Limb (tissue), 2 donors: ENCODE measurements at regions not wholly inside any gene's neighbourhood (a gene's known extent, or its start where the extent isn't known, plus 50 kb on each side); places are given as distances from the start of the nearest gene placed in this dataset.
"Not testable (repeated sequence)": the region's sequence is repeated elsewhere in the genome, so short reads cannot be mapped to it uniquely, and the experiment has no call there.

Experiments
- DNase-seq, 2 donors: peaks; one replicate each; pipeline ENCODE4 v3.0.0-alpha.2; 2016; ENCODE audit errors: extremely low spot score in 2 of 2

DNA sequence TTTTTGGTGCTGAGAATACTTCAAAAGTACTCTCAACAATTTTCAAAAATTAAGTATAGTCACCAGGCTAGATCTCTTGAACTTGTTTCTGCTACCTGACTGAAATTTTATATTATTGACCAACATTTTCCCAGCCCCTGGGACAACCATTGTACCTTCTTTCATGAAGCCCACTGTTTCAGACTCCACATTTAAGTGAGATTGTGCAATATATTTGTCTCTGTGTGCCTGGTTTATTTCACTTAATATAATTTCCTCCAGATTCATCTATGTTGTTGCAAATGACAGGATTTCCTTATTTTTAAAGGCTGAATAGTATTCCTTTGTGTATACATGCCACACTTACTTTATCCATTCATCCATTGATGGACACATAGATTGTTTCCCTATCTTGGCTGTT, 354.2 kb upstream of the VRK2 start:
- no peak for DNase-seq

DNA sequence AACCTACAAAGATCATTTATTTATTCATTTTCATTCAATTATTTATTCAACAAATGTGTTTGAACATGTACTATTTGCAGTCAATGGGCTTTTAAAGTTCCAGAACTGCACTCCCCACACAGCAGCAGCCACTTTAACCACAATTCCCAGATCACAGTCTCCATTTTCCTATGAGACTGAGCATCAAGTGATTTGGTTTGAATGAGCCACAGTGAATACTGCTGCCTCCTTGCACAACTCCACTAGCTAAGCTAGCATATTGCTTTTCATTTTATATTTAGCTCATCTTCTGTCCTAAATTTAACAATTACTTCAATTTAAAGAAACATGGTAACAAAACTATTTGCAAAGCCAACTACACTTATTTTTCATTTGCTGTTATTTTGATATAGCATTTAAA, 353.4 kb upstream of the VRK2 start:
- no peak for DNase-seq

- DNase-seq: no peak
These were observed 352.6 kb upstream of the VRK2 start for GRCh38 chr2:57693965-57694364.

- no peak for DNase-seq
These were observed 350.6 kb upstream of the VRK2 start for GRCh38 chr2:57696016-57696415.

GRCh38 chr2:57698392-57698791, 348.2 kb upstream of the VRK2 start:
- DNase-seq: no peak

DNA sequence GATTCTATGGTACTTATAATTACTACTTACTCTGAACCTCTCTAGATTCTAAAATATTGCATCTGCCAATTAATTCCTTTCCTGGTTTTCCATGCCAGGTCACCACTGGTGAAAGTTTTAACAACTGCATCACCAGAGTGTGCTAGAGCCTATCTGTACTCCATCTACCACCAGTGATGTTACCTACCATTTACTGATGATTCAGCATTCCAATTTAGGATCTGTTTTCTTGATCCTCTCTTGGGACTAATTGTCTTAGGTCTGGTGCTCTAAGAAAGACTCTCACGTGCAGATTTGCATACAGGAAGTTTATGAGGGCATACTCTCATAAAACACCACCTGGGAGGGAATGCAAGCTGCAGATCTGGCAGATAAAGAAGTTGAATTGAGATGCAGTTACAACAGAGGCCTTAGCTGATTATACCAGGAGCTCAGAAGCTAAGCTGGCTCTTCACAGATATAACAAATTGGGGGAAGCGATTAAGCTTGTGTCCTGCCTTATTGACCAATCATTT, 347.6 kb upstream of the VRK2 start:
- no peak for DNase-seq

DNA sequence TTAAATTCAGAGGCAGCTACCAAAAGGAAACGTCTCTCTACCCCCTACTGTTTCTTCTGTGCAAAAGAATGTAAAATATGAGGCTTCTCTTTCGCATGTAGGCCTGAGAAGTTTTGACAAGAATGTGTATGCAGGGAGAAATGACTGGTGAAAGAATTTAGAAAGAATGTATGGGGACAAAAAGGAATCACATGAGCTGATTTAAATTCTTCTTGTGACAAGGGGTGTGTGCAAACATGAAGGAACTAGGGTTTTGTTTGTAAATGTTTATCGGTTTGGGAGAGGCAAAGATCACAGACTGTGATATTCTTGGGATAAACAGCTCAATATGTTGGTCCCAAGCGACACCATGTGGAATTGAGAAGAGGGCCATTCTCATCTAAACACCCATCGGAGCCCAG, 345.2 kb upstream of the VRK2 start:
- no peak for DNase-seq

- DNase-seq: no peak
These were observed 343.2 kb upstream of the VRK2 start for GRCh38 chr2:57703407-57703806.

DNA sequence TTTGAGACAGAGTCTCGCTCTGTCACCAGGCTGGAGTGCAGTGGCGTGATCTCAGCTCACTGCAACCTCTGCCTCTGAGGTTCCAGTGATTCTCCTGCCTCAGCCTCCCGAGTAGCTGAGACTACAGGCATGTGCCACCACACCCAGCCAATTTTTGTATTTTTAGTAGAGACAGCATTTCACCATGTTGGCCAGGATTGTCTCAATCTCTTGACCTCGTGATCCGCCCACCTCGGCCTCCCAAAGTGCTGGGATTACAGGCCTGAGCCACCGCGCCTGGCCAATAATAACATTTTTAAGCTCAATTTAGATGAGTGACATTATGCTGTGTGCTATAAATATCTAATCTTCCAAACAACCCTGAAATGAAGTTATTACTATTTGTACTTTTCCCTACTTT, 338.8 kb upstream of the VRK2 start:
- not testable (repeated sequence) for DNase-seq

DNA sequence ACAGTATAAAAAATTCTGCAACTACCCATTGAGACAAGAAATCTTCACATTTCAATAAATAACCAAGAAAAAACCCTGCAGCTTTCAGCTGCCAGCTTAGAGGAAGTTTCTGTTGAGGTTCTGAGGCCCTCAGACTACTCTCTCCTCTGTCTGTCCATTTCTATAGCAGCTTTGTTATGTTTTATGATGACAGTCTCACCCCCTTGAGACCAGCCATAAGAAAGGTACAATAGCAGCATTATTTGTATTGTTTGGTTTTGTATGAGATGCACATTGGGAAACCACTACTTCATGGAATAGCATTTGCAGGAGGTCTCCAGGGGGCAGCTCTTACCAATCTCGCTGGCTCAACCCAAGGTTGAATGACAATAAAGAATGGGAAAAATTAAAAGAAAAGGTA, 334.6 kb upstream of the VRK2 start:
- DNase-seq: no peak

- DNase-seq: peak; percentile 64 to 70
These were observed 325.6 kb upstream of the VRK2 start for GRCh38 chr2:57720728-57721627.

DNA sequence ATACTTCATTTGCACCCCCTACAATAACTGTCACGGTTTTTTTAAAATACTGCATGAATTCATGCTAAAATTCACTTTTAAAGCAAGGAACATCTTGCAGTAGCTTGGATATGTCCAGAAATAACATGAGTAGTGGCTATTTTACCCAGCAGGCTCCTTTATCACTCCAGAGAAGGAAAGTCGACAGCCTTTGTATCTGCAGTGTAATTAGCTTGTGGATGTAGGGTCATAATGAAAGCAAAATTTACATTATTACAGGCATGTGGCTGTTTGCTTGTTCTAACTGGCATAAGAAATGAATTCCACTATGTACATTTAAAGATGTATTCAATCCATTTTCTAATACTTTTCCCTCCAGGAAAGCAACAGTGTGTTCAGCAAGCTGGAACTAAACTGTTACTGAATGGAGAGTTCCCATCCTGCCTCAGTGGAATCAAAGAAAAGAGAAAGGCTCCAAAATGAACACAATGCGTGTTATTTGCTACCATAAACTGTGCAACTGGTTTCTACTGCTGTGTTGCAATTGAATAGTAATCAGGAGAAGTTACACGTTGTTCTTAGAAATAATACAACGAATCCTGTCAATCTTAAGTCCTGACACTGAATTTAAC, 321.2 kb upstream of the VRK2 start:
- no peak for DNase-seq

DNA sequence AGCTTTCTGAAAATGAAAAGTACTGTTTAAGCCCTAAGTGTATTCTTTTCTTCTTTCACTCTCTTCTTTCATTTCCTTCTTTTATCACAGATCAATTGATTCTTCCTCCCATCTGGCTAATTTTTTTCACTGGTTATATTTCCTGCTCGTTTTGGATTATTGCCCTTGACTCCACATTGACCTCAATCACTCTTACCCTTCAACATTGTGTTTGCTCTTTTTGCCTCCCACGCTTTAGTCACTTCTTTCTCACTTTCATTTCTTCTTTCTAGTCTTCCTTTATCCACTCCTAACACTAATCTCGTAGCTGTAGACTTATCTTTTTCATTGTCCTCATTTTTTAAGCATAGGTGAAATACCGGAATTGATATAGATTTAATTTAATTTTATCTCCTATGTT, 320.3 kb upstream of the VRK2 start:
- no peak for DNase-seq

GRCh38 chr2:57728691-57729090, 317.9 kb upstream of the VRK2 start:
- no peak for DNase-seq

DNA sequence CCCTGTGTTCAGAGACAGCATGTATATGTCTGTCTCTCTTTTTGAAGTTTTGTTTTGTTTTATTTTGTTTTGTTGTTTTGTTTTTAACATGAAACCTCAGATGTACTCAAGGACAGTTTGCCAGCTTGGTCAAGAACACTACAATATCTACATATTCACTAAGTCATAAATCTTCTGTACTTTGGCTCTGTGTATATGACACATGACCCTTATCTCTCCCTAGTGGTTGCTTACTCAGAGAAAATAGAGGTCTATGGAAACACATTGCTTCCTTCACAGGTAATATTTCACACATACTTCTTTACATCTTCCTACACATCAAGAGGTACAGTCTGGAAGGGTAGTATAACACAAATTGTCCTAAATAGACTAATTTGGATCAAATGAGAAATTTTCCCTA, 312.6 kb upstream of the VRK2 start:
- DNase-seq: no peak

GRCh38 chr2:57740891-57741290, 305.7 kb upstream of the VRK2 start:
- DNase-seq: no peak

GRCh38 chr2:57753636-57754035, 293.0 kb upstream of the VRK2 start:
- DNase-seq: no peak

- DNase-seq: no peak
These were observed 287.9 kb upstream of the VRK2 start for GRCh38 chr2:57758686-57759085.

DNA sequence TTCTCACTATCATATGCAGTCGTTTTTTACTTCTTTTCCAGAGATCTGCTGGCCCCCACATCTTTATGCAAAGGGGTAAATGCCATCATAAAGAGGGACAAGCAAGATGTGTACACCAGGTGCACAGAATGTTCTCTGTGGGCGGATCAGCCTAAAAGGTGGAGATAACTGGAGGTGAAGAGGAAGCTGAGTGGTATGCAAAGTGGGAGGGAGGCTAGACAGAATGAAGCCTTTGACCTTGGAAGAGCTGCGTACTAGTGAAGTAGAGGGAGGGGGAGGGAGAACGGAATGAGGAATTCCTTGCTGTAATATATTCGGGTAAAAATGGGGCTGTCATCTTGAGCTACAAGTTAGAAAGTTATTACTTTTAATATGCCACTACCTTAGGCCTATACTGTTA, 287.5 kb upstream of the VRK2 start:
- DNase-seq: no peak

DNA sequence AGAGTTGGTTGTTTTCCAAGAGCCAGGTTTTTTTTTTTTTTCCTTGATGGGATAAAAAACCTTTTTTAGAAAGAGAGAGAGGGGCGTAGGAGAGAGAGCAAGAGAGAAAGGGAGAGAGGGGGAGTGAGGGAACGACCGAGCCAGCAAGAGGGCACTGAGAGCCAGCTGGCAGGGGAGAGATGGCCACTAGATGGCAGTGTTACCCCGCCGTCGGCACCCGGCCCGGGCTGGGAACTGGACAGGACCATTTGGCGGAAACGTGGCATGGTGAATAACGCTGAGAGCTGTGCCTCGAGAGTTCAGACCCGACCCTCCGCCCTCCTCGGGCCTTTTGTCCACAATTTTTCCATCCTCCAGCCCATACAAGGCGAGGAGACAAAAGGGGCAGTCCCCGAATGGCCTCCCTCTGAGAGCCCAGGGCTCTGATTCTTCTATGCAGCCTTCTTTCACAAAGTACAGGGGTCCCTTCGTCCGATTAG, 286.7 kb upstream of the VRK2 start:
- peak; percentile 83 to 96 for DNase-seq

DNA sequence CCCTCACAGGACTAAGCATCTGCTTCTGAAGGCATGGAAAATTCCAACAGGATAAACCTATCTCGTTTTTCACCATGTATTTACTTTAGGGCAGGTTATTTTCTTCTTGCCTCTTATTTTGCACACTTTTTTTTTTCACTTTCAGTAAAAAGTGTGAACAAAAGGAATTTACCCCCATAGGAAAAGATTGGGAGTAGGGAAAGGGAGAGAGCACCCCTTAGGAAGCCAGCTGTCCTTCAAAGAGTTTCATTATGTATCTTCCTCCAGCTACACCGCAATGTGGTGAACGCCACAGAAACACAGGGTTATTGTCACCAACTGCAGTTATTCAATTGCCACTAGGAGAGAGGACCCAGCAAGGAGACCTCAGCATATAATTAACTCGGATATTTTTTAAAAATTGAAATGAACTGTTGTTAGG, 286.2 kb upstream of the VRK2 start:
- no peak for DNase-seq

- DNase-seq: no peak
These were observed 269.7 kb upstream of the VRK2 start for GRCh38 chr2:57776916-57777315.

DNA sequence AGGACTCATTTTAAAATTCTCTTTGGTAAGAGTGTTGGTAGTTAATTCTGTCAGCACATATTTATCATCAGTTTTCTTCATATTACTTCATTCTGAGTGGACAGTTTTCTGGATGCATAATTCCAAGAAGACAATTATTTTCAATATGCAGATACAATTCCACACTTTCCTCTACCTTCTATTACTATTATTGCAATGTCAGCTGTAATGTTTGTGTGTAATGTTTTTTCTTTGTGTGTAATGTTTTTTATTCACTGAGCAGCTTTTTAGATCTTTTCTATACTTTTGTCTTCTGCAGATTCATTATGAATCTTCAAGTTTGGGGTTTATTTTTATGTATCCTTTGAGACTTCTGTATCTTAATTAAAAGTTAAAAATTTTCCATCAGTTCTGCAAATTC, 264.0 kb upstream of the VRK2 start:
- DNase-seq: no peak
